Omental fat pad (tissue), 3 donors: ENCODE measurements at regions not wholly inside any gene's neighbourhood (a gene's known extent, or its start where the extent isn't known, plus 50 kb on each side); places are given as distances from the start of the nearest gene placed in this dataset.

Source experiments
- ATAC-seq: fragments of 150-250 bp; one replicate; pipeline ENCODE4 v1.9.1; 2016; ENCODE audit warnings: mild to moderate bottlenecking, moderate library complexity; ENCODE audit not compliant: low FRiP score
- DNase-seq: peaks from one replicate; pipeline ENCODE4 v3.0.0-alpha.2; 2019; ENCODE audit warnings: low spot score
- CTCF ChIP-seq, 3 donors: fragments of 450-650 bp; IDR thresholded peaks; one replicate each; pipeline ENCODE4 v1.5.1; 2016 to 2017; ENCODE audit warnings: antibody characterized with exemption in 3 of 3, mild to moderate bottlenecking in 3 of 3, moderate library complexity in 2 of 3

- DNase-seq: no peak
- no peak for ATAC-seq
- TF ChIP-seq CTCF (IDR thresholded peaks at IDR 0.05): no peak
These were observed 164.1 kb upstream of the CDKN3 start for GRCh38 chr14:54232735-54233134.

DNA sequence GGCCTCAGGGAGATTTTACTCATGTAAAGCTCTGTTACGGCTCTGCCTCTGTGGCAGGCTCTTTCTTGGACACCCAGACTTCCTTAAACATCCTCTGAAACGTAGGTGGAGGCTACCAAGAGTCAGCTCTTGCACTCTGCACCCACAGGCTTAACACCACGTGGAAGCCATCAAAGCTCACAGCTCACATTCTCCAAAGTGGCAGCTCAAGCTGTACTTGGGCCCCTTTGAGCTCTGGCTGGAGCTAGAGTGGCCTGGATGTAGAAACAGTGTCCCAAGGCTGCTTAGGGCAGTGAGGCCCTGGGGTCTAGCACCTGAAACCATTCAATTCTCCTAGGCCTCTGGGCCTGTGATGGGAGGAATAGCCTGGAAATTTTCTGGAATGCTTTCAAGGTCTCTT is 155.3 kb upstream of the CDKN3 start:
- ATAC-seq: no peak
- no peak for DNase-seq
- no peak for TF ChIP-seq CTCF (IDR thresholded peaks at IDR 0.05)

DNA sequence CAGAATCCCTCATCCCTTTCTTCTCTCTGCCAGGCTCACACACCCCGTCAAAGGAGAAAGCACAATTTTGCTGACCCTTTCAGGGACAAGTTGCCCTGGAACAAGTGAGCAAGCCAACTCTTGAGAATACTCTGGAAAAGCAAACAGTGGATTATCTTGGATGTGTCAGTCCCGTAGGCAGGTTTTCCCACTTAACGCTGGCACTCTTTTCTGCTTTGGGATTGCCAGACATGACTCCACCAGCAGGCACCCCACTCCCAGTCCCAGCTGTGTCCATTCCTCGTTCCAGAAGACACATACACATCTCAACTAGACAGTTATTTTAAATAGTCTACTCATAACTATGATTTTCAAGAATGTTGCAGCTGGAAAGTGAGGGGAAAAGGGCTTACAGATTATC is 145.5 kb upstream of the CDKN3 start:
- DNase-seq (no peak), ATAC-seq (no peak)
- no peak for TF ChIP-seq CTCF (IDR thresholded peaks at IDR 0.05)

GRCh38 chr14:54252072-54252730 is 144.6 kb upstream of the CDKN3 start:
- no peak for ATAC-seq
- DNase-seq: no peak

DNA sequence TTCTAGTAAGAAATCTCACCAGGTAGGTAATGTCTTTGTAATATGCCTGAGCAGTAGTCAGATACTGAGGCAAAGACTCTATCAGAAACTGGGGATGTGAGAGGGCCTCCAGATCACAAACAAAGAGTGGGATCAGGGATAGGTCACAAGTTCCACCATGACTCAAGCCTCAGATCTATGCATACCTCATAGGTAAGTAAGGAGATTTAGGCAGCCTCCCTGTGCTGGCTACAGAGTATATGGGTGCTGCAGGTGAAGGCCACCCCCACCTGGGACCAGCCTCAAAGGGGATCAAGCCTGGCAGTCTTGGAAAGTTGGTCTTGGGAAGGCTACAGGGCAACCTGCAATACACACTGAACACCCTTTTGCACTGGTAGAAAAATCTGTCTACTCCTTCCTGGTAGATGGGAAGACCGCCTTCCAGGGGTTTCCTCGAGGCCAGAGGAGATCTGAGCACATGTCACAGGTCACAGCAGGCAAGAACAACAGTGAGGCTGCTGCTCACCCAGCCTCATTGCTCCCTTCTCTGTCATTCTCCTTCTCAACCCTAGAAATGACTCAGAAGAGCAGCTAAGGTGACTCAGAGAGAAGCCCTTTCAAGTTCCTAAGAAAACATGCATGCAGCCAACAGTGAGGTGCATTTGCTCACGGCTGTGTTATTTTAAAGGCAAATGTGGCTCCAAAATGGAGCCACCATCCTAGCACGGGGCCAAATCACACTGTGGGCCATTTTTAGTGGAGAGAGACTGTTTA is 143.4 kb upstream of the CDKN3 start:
- DNase-seq (no peak), ATAC-seq (no peak)
- TF ChIP-seq CTCF (IDR thresholded peaks at IDR 0.05): no peak

More at GRCh38 chr14:54252072-54252730, 144.6 kb upstream of the CDKN3 start:
- TF ChIP-seq CTCF (IDR thresholded peaks at IDR 0.05): no peak

DNA sequence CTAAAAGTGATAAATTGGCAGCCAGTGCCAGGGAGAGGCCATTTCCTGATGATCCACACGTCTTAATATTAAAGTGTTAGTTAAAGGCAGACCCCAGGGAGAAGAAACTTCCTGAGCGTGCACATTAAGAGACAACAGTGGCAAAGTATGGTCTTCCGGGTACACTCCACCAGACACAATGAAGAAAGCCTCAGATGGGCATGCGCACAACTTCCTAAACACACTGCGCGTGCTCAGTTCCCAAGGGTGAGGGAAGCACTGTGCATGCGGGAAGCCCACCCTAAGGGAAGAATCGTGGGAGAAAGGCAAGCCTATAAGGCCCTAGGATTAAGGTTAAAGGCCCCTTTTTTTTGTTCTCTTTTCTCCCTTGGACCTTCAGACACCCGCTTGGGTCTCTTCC is 140.7 kb upstream of the CDKN3 start:
- TF ChIP-seq CTCF (IDR thresholded peaks at IDR 0.05): no peak
- ATAC-seq (no peak), DNase-seq (no peak)

GRCh38 chr14:54257424-54257823 is 139.4 kb upstream of the CDKN3 start:
- no peak for ATAC-seq
- no peak for DNase-seq
- no peak for TF ChIP-seq CTCF (IDR thresholded peaks at IDR 0.05)
